Liver (tissue), 8 donors: ENCODE measurements at regions not wholly inside any gene's neighbourhood (a gene's known extent, or its start where the extent isn't known, plus 50 kb on each side); places are given as distances from the start of the nearest gene placed in this dataset.

Source experiments
- DNase-seq: peaks from one replicate; pipeline ENCODE4 v3.0.0-alpha.2; 2017; ENCODE audit warnings: low spot score
- H3K27ac ChIP-seq, 2 donors: one replicate each; pipeline ENCODE4 v1.7.0; 2013; ENCODE audit warnings: inconsistent platforms in 2 of 2, low read length in 2 of 2, control low read depth in 1 of 2, low read depth in 1 of 2, mild to moderate bottlenecking in 1 of 2
- H3K27me3 ChIP-seq, 4 donors: one replicate each; pipeline versions ENCODE4 v1.6.1 to v1.7.0; 2013; ENCODE audit warnings: low read length in 3 of 4, inconsistent platforms in 1 of 4, mild to moderate bottlenecking in 1 of 4, moderate library complexity in 1 of 4; ENCODE audit not compliant: control insufficient read depth in 4 of 4, insufficient read depth in 4 of 4
- H3K36me3 ChIP-seq, 4 donors: one replicate each; pipeline versions ENCODE4 v1.6.1 to v1.7.0; 2013; ENCODE audit warnings: low read length in 3 of 4, mild to moderate bottlenecking in 3 of 4, low read depth in 1 of 4, moderate library complexity in 1 of 4; ENCODE audit not compliant: control insufficient read depth in 4 of 4, insufficient read depth in 3 of 4
- H3K4me1 ChIP-seq, 4 donors: one replicate each; pipeline versions ENCODE4 v1.6.1 to v1.7.0; 2013; ENCODE audit warnings: low read length in 3 of 4, mild to moderate bottlenecking in 3 of 4, moderate library complexity in 1 of 4; ENCODE audit not compliant: control insufficient read depth in 4 of 4, insufficient read depth in 4 of 4
- H3K4me3 ChIP-seq, 3 donors: one replicate each; pipeline versions ENCODE4 v1.6.1 to v1.7.0; 2013; ENCODE audit warnings: low read length in 3 of 3, control low read depth in 1 of 3, low read depth in 1 of 3, mild to moderate bottlenecking in 1 of 3
- H3K9ac ChIP-seq, 2 donors: one replicate each; pipeline ENCODE4 v1.7.0; 2013; ENCODE audit warnings: low read length in 2 of 2, mild to moderate bottlenecking in 2 of 2, moderate library complexity in 2 of 2, control low read depth in 1 of 2, low read depth in 1 of 2
- H3K9me3 ChIP-seq, 4 donors: one replicate each; pipeline versions ENCODE4 v1.6.1 to v1.7.0; 2013; ENCODE audit warnings: low read length in 3 of 4; ENCODE audit not compliant: control insufficient read depth in 4 of 4
- FOXA1 ChIP-seq: IDR thresholded peaks from 2 replicates; pipeline ENCODE4 v1.6.1; 2016; ENCODE audit warnings: antibody characterized with exemption
- FOXA2 ChIP-seq: IDR thresholded peaks from 2 replicates; pipeline ENCODE4 v1.6.1; 2016; ENCODE audit warnings: antibody characterized with exemption
- HNF4A ChIP-seq, 2 donors: conservative IDR thresholded peaks; 2 replicates each; pipeline ENCODE4 v1.6.1; 2016; ENCODE audit warnings: antibody characterized with exemption in 2 of 2, mild to moderate bottlenecking in 2 of 2
- NR2F2 ChIP-seq: IDR thresholded peaks from 2 replicates; pipeline ENCODE4 v1.6.1; 2016; ENCODE audit warnings: antibody characterized with exemption
- RAD21 ChIP-seq, 2 donors: IDR thresholded peaks; 2 replicates each; pipeline ENCODE4 v1.6.1; 2016; ENCODE audit warnings: antibody characterized with exemption in 2 of 2, mild to moderate bottlenecking in 2 of 2
- RXRA ChIP-seq, 2 donors: IDR thresholded peaks; 2 replicates each; pipeline ENCODE4 v1.6.1; 2017 to 2018; ENCODE audit warnings: antibody characterized with exemption in 2 of 2, mild to moderate bottlenecking in 1 of 2
- TAF1 ChIP-seq: conservative IDR thresholded peaks from 2 replicates; pipeline ENCODE4 v1.6.1; 2016; ENCODE audit warnings: antibody characterized with exemption, mild to moderate bottlenecking
- ZBTB33 ChIP-seq: IDR thresholded peaks from 2 replicates; pipeline ENCODE4 v1.6.1; 2016; ENCODE audit warnings: antibody characterized with exemption
- WGBS: extraction: QIAGEN DNeasy Blood & Tissue Kit; methylation state at CpG from one replicate; pipeline ENCODE4 v1.1.7; 2013; 5-methylcytosine and 5-hydroxymethylcytosine counted together
- TF ChIP-seq, protein P1 (sequence below): IDR thresholded peaks from 2 replicates; pipeline ENCODE4 v1.6.1; 2016; ENCODE audit warnings: antibody characterized with exemption
- TF ChIP-seq, protein P2 (sequence below): fragments of 150-350 bp; IDR thresholded peaks from 2 replicates; pipeline ENCODE4 v1.5.1; 2017; ENCODE audit warnings: improper control_type of control experiment, low read depth, low read length; ENCODE audit not compliant: missing input control
- donor health status: healthy.
- donor health status: healthy.
- donor health status: healthy.
- donor health status: healthy.
- donor health status: healthy.

DNA sequence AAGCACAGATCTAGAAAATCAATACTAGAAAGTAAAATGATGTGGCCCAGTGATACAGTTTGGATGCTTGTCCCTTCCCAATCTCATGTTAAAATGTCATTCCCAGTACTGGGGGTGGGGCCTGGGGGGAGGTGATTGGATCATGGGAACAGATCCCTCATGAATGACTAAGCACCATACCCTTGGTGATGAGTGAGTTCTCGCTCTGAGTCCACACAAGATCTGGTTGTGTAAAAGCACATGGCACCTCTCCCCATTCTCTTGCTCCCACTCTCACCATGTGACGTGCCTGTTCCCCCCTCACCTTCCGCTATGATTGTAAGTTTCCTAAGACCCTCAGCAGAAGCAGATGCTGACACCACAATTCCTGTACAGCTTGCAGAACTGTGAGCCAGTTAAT, 234.2 kb upstream of the CDH6 start:
- no peak for DNase-seq
- H3K4me1 ChIP-seq, result no peaks in the 10 kb centered on the region
- WGBS, result 87% methylated on average over 3 of the region's 3 CpGs
- H3K27me3 ChIP-seq, result peaks cover 0 to 3% (median 0%) of the 10 kb centered on the region in 4 donors
- H3K9ac ChIP-seq, result no peak overlapping the region
- no peak overlapping the region for H3K27ac ChIP-seq
- no peaks in the 10 kb centered on the region for H3K9me3 ChIP-seq
- no peak overlapping the region for H3K4me3 ChIP-seq
- TF ChIP-seq, protein P1, sequence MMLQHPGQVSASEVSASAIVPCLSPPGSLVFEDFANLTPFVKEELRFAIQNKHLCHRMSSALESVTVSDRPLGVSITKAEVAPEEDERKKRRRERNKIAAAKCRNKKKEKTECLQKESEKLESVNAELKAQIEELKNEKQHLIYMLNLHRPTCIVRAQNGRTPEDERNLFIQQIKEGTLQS, result no peak
- TF ChIP-seq HNF4A (conservative IDR thresholded peaks at IDR 0.05), result no peak
- TF ChIP-seq, protein P2, sequence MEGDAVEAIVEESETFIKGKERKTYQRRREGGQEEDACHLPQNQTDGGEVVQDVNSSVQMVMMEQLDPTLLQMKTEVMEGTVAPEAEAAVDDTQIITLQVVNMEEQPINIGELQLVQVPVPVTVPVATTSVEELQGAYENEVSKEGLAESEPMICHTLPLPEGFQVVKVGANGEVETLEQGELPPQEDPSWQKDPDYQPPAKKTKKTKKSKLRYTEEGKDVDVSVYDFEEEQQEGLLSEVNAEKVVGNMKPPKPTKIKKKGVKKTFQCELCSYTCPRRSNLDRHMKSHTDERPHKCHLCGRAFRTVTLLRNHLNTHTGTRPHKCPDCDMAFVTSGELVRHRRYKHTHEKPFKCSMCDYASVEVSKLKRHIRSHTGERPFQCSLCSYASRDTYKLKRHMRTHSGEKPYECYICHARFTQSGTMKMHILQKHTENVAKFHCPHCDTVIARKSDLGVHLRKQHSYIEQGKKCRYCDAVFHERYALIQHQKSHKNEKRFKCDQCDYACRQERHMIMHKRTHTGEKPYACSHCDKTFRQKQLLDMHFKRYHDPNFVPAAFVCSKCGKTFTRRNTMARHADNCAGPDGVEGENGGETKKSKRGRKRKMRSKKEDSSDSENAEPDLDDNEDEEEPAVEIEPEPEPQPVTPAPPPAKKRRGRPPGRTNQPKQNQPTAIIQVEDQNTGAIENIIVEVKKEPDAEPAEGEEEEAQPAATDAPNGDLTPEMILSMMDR, result no peak
- no peaks in the 10 kb centered on the region for H3K36me3 ChIP-seq

DNA sequence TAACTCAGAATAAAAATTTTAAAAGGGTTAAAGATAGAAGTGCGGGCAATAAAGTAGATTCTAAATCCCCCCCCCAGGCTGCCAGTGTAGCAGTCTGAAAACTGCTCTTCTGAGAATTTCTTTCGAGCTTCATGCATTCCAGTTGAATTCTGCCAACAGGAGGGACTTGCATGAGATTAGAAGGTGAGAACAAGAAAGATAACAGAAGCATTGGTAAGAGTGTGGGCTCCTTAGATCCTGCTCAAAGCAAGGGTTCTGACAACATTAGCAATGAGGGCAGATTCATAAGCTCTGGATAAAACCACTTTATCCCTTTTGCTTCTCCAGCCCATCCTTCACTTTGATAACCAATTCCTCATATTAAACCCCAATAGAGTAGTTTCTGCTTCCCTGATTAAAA, 235.9 kb upstream of the CDH6 start:
- no peak overlapping the region for H3K4me3 ChIP-seq
- no peaks in the 10 kb centered on the region for H3K4me1 ChIP-seq
- H3K9ac ChIP-seq, result no peak overlapping the region
- H3K36me3 ChIP-seq, result no peaks in the 10 kb centered on the region
- no peaks in the 10 kb centered on the region for H3K9me3 ChIP-seq
- 51% methylated on average over 2 of the region's 2 CpGs for whole genome bisulfite sequencing
- TF ChIP-seq FOXA1 (no peak), NR2F2 (no peak), RXRA (IDR thresholded peaks at IDR 0.05) (no peak), TAF1 (no peak), FOXA2 (no peak)
- TF ChIP-seq, protein P2, result no peak
- no peaks in the 10 kb centered on the region for H3K27me3 ChIP-seq
- DNase-seq, result no peak
- H3K27ac ChIP-seq, result no peak overlapping the region

DNA sequence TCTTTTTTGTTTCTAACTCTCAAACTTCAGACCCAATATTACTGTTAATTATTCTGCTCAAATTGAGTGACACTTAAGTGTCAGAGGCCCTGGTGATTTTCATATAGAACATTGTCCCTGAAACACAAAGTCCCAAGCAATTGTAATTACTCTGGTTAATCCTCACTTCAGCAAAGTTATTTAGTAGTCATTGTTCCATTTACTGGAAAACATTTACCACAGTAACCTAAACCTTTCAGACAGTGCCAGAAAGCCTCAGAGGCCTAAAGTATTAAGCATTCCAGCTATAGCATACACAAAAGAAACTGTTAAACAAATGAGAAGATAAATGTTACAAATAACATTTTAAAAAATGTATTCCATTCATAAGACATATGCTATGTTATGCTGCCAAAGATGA, 237.2 kb upstream of the CDH6 start:
- Histone ChIP-seq H3K4me1 (no peaks in the 10 kb centered on the region), H3K36me3 (no peaks in the 10 kb centered on the region), H3K9ac (no peak overlapping the region), H3K9me3 (no peaks in the 10 kb centered on the region), H3K27me3 (no peaks in the 10 kb centered on the region), H3K27ac (no peak overlapping the region), H3K4me3 (no peak overlapping the region)
- no peak for DNase-seq
- TF ChIP-seq RAD21 (IDR thresholded peaks at IDR 0.05) (no peak), ZBTB33 (no peak)
